Mesothelial cell of epicardium (in vitro differentiated cells): ENCODE measurements at regions not wholly inside any gene's neighbourhood (a gene's known extent, or its start where the extent isn't known, plus 50 kb on each side); places are given as distances from the start of the nearest gene placed in this dataset.
A peak's percentile ranks its signal among the peaks of the same experiment; 100 is the strongest.
"Not testable (repeated sequence)": the region's sequence is repeated elsewhere in the genome, so short reads cannot be mapped to it uniquely, and the experiment has no call there.

Experiments used
- DNase-seq, 2 experiments: peaks; one replicate each; pipeline ENCODE4 v3.0.0; 2021; ENCODE audit warnings: low spot score in 2 of 2; ENCODE audit not compliant: unreplicated experiment in 2 of 2
- H3K27ac Mint-ChIP-seq: 2 replicates; pipeline ENCODE4 v1.8.0; 2021; ENCODE audit warnings: mixed read lengths
- H3K27me3 Mint-ChIP-seq: 2 replicates; pipeline ENCODE4 v1.8.0; 2021; ENCODE audit warnings: low read depth, mixed read lengths
- H3K36me3 Mint-ChIP-seq: 2 replicates; pipeline ENCODE4 v1.8.0; 2021; ENCODE audit warnings: mixed read lengths
- H3K4me1 Mint-ChIP-seq: 2 replicates; pipeline ENCODE4 v1.8.0; 2021; ENCODE audit warnings: mixed read lengths
- H3K4me3 Mint-ChIP-seq: 2 replicates; pipeline ENCODE4 v1.8.0; 2021; ENCODE audit warnings: mild to moderate bottlenecking, moderate library complexity, mixed read lengths
- H3K9me3 Mint-ChIP-seq: 2 replicates; pipeline ENCODE4 v1.8.0; 2021; ENCODE audit warnings: mixed read lengths
- TF ChIP-seq, protein P1 (sequence below): fragments of 200-600 bp; sonication (generic); IDR thresholded peaks from one replicate; pipeline ENCODE4 v1.5.0; 2021; ENCODE audit warnings: antibody characterized with exemption; ENCODE audit not compliant: unreplicated experiment

- Mint-ChIP-seq H3K27me3 (no peaks in the 10 kb centered on the region), H3K27ac (no peak overlapping the region), H3K4me3 (no peak overlapping the region), H3K9me3 (no peaks in the 10 kb centered on the region), H3K4me1 (peaks cover 38% of the 10 kb centered on the region), H3K36me3 (no peaks in the 10 kb centered on the region)
- no peak for DNase-seq
- TF ChIP-seq, protein P1, sequence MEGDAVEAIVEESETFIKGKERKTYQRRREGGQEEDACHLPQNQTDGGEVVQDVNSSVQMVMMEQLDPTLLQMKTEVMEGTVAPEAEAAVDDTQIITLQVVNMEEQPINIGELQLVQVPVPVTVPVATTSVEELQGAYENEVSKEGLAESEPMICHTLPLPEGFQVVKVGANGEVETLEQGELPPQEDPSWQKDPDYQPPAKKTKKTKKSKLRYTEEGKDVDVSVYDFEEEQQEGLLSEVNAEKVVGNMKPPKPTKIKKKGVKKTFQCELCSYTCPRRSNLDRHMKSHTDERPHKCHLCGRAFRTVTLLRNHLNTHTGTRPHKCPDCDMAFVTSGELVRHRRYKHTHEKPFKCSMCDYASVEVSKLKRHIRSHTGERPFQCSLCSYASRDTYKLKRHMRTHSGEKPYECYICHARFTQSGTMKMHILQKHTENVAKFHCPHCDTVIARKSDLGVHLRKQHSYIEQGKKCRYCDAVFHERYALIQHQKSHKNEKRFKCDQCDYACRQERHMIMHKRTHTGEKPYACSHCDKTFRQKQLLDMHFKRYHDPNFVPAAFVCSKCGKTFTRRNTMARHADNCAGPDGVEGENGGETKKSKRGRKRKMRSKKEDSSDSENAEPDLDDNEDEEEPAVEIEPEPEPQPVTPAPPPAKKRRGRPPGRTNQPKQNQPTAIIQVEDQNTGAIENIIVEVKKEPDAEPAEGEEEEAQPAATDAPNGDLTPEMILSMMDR = no peak
Measured at GRCh38 chr17:72471296-72471695, 350.5 kb downstream of the SOX9 start.

DNA sequence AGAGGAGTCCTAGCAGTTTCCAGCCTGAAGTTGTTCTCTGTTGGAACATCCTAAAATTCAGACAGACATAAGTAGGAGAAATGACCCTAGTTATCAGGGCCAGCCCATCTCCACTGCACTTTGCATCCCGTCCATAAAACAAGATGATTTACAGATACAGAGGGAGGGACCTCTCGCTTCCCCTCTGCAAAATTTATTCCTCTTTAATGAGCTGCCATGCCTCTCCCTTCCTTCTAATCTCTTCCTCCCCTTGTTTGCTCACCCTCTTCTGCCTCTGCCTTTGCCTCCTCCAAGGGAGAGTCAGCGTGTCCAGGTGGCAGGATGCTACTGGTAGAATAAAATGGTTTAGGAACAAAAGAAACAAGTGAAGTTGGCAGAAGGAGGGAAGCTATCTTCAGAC lies 351.3 kb downstream of the SOX9 start:
- no peaks in the 10 kb centered on the region for H3K9me3 Mint-ChIP-seq
- no peaks in the 10 kb centered on the region for H3K27me3 Mint-ChIP-seq
- H3K27ac Mint-ChIP-seq = peak overlapping the region; percentile 73
- no peak for DNase-seq
- TF ChIP-seq, protein P1 = no peak
- H3K4me1 Mint-ChIP-seq = peaks cover 40% of the 10 kb centered on the region
- no peaks in the 10 kb centered on the region for H3K36me3 Mint-ChIP-seq
- H3K4me3 Mint-ChIP-seq = no peak overlapping the region

DNA sequence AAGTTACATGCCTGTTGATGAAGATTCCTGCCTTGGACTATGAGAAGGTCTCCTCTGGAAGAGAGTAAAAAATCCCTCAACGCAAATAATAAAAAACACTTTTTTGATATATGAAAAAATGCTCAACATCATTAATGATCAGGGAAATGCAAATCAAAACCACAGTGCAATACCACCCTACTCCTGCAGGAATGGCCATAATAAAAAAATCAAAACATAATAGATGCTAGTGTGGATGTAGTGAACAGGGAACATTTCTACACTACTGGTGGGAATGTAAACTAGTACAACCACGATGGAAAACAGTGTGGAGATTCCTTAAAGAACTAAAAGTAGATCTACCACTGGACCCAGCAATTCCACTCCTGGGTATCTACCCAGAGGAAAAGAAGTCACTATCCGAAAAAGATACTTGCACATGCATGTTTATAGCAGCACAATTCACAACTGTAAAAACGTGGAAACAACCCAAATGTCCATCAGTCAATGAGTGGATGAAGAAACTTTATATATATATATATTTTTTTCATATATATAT lies 352.1 kb downstream of the SOX9 start:
- DNase-seq, H3K36me3 Mint-ChIP-seq, H3K9me3 Mint-ChIP-seq, H3K27me3 Mint-ChIP-seq, H3K4me3 Mint-ChIP-seq: not testable (repeated sequence)
- TF ChIP-seq, protein P1 = peak; percentile 47
- peak overlapping the region; percentile 6 for H3K27ac Mint-ChIP-seq
- peaks cover 49% of the 10 kb centered on the region for H3K4me1 Mint-ChIP-seq

DNA sequence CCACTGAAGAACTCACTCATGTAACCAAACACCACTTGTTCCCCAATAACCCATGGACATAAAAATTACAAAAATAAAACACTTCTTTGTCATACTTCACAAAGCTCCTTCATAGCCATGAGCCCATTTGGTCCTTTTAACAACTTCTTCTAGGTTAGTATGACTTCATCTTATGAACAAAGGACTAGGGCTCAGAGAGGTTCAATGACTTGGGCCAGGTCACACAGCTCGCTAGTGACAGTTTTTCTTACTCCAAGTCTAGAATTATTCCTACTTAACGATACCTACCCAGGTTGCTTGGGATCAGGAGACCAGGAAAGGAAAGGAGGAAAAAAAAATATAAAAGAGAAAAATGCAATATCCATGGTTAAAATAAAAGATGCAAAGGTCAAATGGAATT lies 353.4 kb downstream of the SOX9 start:
- peaks cover 56% of the 10 kb centered on the region for H3K4me1 Mint-ChIP-seq
- no peaks in the 10 kb centered on the region for H3K27me3 Mint-ChIP-seq
- DNase-seq = no peak
- H3K9me3 Mint-ChIP-seq = no peaks in the 10 kb centered on the region
- no peaks in the 10 kb centered on the region for H3K36me3 Mint-ChIP-seq
- no peak overlapping the region for H3K4me3 Mint-ChIP-seq
- H3K27ac Mint-ChIP-seq = no peak overlapping the region
- TF ChIP-seq, protein P1 = no peak

DNA sequence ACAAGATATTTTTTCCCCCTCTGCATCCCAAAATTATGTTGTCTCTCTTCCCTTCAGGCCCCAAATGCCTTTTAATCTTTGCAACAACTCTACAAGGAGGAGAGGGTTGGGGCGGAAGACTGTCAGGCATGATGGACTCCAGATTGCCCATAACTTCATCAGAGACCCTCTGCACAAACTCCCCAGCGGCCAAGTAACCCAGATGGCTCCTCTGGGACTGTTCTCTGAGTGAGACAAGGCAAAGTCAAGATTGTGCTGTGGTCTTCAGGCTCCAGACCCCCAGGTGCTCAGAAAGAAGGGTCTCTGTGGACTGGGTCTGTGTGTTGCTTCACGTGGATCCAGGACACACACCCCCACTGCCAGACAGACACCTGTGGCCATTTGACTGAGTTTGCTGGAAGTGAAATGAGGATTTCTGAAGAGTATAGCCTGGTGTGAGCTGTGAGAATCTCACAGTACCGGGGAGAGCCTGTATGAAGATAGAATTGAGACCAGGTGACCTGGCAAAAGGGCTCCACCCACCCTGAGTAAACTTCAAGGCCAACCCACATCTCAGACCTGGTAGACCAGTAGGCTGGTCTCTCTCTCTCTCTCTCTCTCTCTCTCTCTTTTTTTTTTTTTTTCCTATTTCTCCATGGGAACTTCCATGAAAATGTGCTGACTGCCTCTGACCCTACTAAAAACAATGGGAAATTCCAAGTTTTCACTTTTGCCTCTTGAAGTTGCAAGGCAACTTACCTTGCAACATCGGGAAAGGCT lies 354.1 kb downstream of the SOX9 start:
- H3K27ac Mint-ChIP-seq = peak overlapping the region; percentile 39
- H3K9me3 Mint-ChIP-seq = no peaks in the 10 kb centered on the region

More for the DNA sequence above, 354.1 kb downstream of the SOX9 start:
- Mint-ChIP-seq H3K4me1 (peaks cover 59% of the 10 kb centered on the region), H3K4me3 (no peak overlapping the region), H3K36me3 (no peaks in the 10 kb centered on the region), H3K27me3 (no peaks in the 10 kb centered on the region)
- TF ChIP-seq, protein P1 = no peak
- DNase-seq = no peak
